KOPT-K1 (cell line): ENCODE measurements at regions not wholly inside any gene's neighbourhood (a gene's known extent, or its start where the extent isn't known, plus 50 kb on each side); places are given as distances from the start of the nearest gene placed in this dataset.
"Not testable (repeated sequence)": the region's sequence is repeated elsewhere in the genome, so short reads cannot be mapped to it uniquely, and the experiment has no call there.

Experiments used
- H3K27ac ChIP-seq: fragments of 200-600 bp; sonication (generic); 2 replicates; pipeline ENCODE4 v1.5.1; 2016; ENCODE audit warnings: antibody characterized with exemption, mild to moderate bottlenecking, low read depth, low read length; ENCODE audit not compliant: poor library complexity, severe bottlenecking
- H3K36me3 ChIP-seq: fragments of 200-600 bp; sonication (generic); 2 replicates; pipeline ENCODE4 v1.5.1; 2017; ENCODE audit warnings: antibody characterized with exemption, mild to moderate bottlenecking, low read length, moderate library complexity; ENCODE audit not compliant: insufficient read depth
- H3K9me3 ChIP-seq: fragments of 200-600 bp; sonication (generic); 2 replicates; pipeline ENCODE4 v1.5.1; 2017; ENCODE audit warnings: antibody characterized with exemption, low read length, mild to moderate bottlenecking; ENCODE audit not compliant: insufficient read depth, poor library complexity, severe bottlenecking

DNA sequence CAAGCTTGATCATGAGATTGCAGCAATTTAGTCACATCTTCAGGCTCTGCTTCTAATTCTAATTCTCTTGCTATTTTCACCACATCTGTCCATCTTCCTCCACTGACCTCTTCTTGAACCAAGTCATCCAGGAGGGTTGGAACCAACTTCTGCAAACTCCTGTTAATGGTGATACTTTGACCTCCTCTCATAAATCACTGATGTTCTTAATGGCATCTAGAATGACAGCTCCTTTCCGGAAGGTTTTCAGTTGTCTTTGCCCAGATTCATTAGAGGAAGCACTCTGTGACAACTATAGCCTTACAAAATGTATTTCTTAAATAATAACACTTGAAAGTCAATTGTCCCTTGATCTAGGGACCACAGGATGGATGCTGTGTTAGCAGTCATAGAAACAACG, 136.2 kb downstream of the IGLL1 start:
- H3K9me3 ChIP-seq = peaks cover 13% of the 10 kb centered on the region
- not testable (repeated sequence) for H3K27ac ChIP-seq, H3K36me3 ChIP-seq

DNA sequence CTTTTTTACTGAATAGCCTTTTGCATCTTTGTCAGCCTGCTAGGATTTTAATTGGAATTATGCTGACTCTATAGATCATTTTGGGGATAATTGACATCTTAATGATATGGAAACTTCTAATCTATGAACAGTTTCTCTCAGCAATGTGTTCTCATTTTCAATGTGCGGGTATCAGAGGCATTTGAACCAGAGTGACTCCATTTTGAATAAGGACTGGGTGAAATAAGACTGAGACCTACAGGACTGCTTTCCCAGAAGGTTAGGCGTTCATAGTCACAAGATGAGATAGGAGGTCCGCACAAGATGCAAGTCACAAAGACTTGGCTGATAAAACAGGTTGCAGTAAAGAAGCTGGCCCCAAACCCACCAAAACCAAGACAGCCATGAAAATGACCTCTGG, 140.5 kb downstream of the IGLL1 start:
- not testable (repeated sequence) for H3K27ac ChIP-seq, H3K36me3 ChIP-seq, H3K9me3 ChIP-seq

DNA sequence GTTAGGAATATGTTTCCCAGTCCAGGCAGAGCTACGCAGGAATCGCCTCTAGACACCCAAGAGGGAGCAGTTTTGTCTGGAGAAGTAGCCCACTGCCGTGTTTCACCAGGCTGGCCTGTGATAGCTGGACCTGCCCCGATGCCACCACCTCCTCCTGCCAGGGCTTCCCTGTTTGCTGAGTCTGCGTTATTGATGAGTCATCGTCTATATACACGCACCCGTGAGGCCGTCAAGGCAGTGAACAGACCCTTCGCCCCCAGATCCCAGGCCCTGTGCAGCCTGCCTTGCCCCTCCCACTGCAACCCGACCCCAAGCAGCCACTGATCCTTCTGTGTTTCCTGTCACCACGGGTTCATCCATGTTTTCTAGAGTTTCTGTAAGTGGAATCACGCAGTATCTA, 141.9 kb downstream of the IGLL1 start:
- no peaks in the 10 kb centered on the region for H3K36me3 ChIP-seq
- no peaks in the 10 kb centered on the region for H3K9me3 ChIP-seq
- no peak overlapping the region for H3K27ac ChIP-seq

DNA sequence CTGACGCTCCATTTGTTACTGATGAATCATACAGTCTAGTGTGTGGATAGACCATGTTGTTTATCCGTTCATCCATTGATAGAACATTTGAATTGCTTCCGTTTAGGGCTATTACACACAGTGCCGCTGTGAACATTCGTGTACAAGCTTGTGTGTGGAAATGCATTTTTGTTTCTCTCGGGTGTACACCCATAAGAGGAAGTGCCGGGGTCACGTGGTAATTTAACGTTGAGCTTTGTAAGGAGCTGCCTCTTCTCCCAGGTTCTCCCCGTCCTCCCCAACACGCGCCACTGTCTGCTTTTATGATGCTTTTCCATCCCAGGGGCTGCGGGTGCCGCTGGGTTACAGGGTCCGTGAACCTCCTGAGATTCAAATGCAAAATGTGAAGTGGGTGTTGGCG, 142.3 kb downstream of the IGLL1 start:
- H3K9me3 ChIP-seq = no peaks in the 10 kb centered on the region
- no peak overlapping the region for H3K27ac ChIP-seq
- no peaks in the 10 kb centered on the region for H3K36me3 ChIP-seq

DNA sequence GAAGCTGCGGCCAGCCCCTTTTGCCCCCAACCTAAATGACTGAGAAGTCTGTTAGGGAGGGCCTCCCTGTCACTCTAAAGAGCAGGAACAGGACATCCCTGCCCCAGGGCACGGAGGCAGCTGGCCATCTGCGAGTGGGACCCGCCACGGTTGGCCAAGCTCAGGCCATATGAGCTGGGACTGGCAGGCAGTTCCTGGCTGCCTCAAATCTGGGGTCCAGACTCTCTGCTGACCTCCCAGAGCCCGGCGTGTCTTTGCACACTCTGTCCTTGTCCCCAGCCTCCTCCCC, 143.0 kb downstream of the IGLL1 start:
- not testable (repeated sequence) for H3K27ac ChIP-seq, H3K9me3 ChIP-seq, H3K36me3 ChIP-seq

DNA sequence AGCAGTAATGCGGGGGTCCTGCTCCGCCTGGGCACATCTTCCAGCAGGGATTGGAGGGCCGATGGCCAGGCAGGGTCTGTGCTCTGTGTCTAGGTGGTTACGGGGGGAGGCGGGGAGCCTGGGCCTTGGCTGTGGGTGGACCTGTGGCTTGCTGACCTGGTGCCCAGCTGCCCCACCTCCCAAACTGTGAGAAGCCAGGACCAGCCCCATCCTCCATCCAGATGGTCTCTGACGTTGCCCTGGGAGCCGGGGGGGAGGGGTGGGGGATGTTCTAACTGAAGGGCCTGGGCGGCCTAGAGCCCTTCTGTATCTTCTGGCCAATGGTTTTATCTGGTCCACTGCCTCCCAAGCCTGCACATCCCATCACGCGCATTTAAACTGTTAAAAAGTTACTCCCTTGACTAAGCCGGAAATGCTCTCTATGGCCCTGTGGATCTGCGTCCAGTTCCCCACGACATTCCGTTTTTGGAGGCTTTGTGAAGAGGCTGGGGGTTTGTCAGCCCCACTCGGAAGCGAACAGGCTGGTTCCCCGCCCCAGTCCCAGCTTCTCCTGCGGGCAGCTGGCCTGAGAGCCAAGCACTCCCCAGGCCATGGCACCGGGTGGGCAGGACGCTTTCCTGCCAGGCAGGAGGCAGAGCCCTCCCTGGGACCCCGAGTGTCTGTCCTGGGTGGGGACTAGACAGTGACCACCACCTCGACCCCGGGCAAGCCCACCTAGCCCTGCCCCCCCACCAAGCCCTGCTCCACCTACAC, 143.6 kb downstream of the IGLL1 start:
- H3K9me3 ChIP-seq, H3K36me3 ChIP-seq, H3K27ac ChIP-seq: not testable (repeated sequence)

DNA sequence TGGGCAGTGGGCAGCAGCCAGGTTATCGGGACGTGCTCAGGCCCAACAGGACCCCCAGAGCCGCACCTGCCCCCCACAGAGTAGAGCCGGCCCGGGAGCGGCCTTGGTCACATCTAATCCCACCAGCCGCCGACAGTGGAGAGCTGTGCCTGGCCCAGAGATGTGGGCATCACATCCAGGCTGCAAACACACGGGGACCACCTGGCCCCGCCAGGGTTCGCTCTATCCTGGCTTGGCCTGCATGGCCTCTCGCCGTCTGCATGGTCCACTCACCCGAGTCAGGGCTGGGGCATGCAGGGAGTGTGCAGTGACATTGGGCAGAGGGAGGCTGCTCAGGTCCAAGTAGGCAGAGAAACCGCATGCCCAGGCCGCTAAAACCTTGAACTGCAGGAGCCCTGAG, 144.9 kb downstream of the IGLL1 start:
- H3K9me3 ChIP-seq, H3K27ac ChIP-seq, H3K36me3 ChIP-seq: not testable (repeated sequence)

DNA sequence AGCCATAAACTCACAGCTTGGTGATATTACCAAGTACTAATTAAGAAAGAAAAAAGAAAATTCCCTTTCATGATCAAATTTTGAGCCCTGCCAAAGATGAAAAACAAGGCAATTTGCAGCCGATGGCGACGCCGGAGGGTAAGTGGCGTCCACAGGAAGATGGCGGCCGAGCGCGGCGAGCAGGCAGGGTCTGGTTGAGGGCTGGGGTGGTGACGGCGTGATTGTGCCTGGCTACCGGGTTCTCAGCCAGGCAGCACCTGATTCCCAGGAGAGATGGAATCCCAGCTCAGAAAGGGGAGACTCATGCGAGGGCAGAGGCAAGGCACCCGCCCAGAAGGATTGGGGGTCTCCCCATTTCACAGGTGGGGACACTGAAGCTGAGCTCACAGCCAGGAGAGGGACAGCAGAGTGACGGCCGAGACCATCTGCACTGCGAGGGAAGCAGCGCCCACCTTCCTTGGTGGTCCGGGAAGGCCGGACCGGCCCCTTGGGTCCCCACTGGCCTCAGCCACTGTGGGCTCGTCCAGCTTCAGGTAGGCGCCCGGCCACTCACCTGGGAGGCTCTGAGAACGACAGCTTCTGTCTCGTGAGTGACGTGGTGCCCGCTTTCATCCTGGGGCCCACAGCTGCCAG, 145.8 kb downstream of the IGLL1 start:
- Histone ChIP-seq H3K27ac (peak overlapping the region; percentile 67), H3K9me3 (peaks cover 17% of the 10 kb centered on the region)
- not testable (repeated sequence) for H3K36me3 ChIP-seq

DNA sequence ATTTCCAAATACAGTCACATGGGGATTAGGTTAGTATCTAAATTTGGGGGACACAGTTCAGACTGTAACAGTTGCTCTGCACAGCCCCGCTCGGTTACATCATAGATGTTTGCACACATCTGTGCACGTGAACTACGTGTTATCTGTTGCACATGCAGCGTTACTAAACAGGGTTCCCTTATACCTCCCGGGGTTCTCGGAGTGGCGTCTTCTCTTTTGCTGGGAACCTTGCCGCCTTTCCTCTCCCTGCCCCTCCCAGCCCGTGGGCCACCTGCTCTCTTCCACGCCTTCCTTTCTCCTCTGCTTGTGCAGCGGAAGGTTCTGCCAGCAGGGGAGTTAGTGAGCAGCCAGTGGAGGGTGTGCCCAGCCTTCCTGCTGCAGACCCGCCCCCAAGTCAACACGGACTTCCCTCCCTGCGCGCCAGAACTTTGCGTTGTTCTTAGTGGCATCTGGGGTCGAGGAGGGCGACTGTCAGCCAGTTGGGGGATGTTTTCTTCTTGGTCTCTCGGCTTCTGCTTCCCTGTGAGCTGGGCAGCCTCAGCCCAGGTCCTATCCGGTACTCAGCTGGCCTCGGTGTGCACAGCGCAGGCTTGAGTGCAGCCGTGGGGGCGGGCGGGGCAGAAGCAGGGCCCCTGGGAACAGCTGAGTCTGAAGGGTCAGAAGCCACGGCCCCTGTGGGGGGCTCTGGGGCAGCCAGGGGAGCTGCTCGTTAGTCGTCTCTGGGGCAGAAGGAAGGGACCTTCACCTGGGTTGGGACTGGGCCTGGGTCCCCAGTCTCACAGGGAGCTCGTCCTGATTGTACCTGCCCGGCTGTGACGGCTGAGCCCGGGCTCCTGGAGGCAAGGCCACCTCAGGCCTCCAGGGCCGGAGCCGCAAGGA, 146.7 kb downstream of the IGLL1 start:
- H3K27ac ChIP-seq = peak overlapping the region; percentile 67

DNA sequence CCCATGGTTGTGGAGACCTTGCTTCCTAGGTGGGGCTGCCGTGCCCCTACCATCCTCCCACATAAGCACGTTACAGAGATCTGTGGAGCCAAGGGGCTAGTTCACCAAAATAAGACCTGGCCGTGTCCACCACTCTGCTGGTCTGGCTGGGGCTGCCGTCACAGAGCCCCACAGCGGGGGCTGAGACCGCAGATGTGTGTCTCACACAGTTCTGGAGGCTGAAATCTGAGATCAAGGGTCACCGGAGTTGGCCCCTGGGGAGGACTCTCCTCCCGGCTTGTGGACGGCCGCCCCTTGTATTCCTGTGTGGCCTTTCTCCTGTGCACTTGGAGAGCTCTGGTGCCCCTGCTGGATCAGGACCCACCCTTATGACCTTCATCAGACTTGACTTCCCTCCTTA, 147.4 kb downstream of the IGLL1 start:
- not testable (repeated sequence) for H3K36me3 ChIP-seq
- peak overlapping the region; percentile 67 for H3K27ac ChIP-seq
- H3K9me3 ChIP-seq = peaks cover 26% of the 10 kb centered on the region

More for the DNA sequence above, 146.7 kb downstream of the IGLL1 start:
- not testable (repeated sequence) for H3K36me3 ChIP-seq
- peaks cover 20% of the 10 kb centered on the region for H3K9me3 ChIP-seq

DNA sequence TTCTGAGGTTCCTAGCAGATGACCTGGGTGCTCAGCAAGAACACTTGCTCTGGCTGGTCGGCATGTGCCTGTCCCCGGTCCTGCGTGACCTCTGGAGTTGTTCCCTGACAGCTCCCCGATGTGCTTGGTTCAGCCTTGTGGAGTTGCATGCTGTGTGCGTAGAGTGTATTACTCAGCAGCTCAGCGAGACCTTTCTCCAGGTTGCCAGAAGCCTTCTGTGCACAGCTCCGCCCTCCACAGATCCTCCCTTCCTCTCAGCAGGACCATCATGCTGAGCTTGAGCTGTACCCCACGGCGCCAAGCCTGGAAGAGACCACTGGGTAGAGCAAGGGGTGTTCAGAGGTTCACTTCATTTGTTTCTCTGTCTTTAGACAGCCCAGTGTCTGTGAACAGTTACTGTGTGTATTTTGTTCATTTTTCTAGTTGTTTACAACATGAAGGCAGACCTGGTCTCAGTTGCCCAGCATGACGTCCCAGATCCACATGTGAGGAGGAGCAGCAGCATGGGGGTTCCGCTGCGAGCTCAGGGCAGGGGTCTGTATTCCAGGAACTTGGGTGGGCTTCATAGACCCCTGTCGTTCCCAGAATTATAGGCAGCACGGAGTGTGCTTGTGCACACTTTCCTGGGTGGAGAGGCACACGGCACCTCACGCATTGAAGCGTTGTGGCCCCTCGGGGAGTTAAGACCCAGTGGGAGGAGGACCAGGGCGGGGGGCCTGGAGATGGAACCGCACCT, 148.6 kb downstream of the IGLL1 start:
- Histone ChIP-seq H3K36me3 (no peaks in the 10 kb centered on the region), H3K9me3 (peaks cover 29% of the 10 kb centered on the region), H3K27ac (peak overlapping the region; percentile 67)

DNA sequence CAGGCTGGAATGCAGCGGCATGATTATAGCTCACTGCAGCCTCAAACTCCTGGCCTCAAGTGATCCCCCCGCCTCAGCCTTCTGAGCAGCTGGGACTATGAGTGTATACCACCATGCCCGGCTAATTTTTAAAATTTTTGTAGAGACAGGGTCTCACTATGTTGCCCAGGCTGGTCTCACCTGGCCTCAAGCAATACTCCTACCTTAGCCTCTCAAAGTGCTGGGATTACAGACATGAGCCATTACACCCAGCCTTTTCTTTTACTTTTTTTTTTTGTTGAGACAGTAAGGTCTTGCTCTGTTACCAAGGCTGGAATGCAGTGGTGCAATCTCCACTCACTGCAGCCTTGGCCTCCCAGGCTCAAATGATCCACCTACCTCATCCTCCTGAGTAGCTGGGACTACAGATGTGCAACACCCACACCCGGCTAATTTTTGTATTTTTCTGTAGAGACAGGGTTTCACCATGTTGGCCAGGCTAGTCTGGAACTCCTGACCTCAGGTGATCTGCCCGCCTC, 155.5 kb downstream of the IGLL1 start:
- not testable (repeated sequence) for H3K27ac ChIP-seq, H3K36me3 ChIP-seq
- H3K9me3 ChIP-seq = peaks cover 15% of the 10 kb centered on the region

DNA sequence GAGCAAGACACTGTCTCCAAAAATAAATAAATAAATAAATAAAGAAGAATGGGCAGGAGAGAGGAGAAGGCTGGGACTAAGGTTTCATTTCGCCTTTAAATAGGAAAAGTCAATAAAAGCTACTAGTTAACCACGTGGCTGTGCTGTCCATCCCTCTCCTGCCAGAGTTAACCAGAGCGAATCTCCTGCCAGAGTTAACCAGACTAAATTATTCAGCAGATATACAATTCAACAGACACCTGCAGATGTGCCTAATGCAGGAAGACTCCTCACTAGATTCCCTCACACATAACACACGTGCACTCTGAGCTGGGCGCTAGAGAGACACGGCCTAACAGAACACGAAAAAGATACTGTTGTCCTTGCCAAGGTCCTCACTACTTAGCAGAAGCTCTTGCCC, 156.1 kb downstream of the IGLL1 start:
- H3K9me3 ChIP-seq = peaks cover 11% of the 10 kb centered on the region
- no peak overlapping the region for H3K27ac ChIP-seq

DNA sequence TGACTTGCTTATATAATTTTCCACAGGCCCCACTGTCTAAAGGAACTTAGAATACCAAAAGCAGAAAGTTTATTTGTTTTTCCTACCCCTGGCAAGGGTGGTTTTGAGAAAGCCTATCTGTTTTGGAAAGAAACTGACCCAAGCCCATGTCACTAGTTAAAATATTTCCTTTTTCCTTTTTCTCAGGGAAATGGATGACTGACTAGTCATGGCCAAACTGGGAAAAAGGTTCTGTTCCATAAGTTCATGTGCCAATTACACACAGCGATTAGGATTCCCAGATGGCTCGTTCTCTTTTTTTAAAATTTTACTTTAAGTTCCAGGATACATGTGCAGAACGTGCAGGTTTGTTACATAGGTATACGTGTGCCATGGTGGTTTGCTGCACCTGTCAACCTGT, 157.8 kb downstream of the IGLL1 start:
- not testable (repeated sequence) for H3K9me3 ChIP-seq, H3K36me3 ChIP-seq, H3K27ac ChIP-seq

More for the DNA sequence above, 156.1 kb downstream of the IGLL1 start:
- H3K36me3 ChIP-seq = no peaks in the 10 kb centered on the region

DNA sequence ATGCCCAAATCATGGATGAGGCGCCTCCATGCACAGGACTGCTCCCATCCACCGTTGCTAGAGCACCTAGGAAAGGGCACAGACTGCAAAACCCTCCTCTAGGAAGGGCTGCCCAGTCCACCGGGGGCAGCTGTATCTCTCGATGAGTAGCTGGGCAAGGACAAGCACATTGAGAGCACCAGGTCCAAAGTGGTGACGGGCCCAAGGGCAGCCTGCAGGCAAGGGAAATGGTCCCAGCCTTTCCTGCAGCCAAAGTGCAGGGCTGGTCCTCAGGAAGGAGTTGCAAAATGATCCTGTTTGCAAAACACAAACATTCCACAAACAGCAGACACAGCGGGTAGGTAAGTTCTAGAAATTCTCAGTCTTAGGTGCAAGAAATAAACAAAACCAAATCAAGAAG, 158.8 kb downstream of the IGLL1 start:
- not testable (repeated sequence) for H3K36me3 ChIP-seq, H3K27ac ChIP-seq

More for the DNA sequence above, 158.8 kb downstream of the IGLL1 start:
- not testable (repeated sequence) for H3K9me3 ChIP-seq
